DND-41 (cell line): ENCODE measurements at regions not wholly inside any gene's neighbourhood (a gene's known extent, or its start where the extent isn't known, plus 50 kb on each side); places are given as distances from the start of the nearest gene placed in this dataset.

Source experiments
- EZH2 ChIP-seq: IDR thresholded peaks from 3 replicates; pipeline ENCODE4 v1.6.1; 2012; ENCODE audit warnings: borderline replicate concordance, low read depth, mild to moderate bottlenecking, moderate library complexity, low read length, inconsistent platforms; ENCODE audit not compliant: severe bottlenecking
- TF ChIP-seq, protein P1 (sequence below): IDR thresholded peaks from 2 replicates; pipeline ENCODE4 v1.5.1; 2012; ENCODE audit warnings: borderline replicate concordance, low read length, moderate library complexity, mild to moderate bottlenecking; ENCODE audit not compliant: poor library complexity, severe bottlenecking; ENCODE audit errors: extremely low read depth

DNA sequence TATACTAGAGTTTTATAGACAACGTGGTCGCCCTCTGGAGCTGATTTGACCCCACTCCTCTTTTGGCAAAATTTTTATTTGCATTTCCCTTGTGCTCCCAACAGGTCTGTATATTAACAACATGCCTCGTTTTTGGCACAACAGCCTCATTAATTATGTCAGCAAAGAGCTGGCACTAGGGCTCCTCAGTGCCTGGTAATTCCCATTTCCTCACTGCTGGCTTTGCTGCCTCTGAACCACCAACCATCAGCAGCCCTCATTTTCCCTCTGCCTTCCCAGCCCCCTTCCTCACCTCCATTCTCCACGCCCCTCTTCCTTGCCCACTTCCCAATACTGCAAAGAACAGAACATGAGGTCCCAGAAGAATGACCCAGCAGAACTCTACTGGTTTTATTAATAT lies 204.8 kb downstream of the ABHD5 start:
- TF ChIP-seq, protein P1, sequence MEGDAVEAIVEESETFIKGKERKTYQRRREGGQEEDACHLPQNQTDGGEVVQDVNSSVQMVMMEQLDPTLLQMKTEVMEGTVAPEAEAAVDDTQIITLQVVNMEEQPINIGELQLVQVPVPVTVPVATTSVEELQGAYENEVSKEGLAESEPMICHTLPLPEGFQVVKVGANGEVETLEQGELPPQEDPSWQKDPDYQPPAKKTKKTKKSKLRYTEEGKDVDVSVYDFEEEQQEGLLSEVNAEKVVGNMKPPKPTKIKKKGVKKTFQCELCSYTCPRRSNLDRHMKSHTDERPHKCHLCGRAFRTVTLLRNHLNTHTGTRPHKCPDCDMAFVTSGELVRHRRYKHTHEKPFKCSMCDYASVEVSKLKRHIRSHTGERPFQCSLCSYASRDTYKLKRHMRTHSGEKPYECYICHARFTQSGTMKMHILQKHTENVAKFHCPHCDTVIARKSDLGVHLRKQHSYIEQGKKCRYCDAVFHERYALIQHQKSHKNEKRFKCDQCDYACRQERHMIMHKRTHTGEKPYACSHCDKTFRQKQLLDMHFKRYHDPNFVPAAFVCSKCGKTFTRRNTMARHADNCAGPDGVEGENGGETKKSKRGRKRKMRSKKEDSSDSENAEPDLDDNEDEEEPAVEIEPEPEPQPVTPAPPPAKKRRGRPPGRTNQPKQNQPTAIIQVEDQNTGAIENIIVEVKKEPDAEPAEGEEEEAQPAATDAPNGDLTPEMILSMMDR: no peak
- no peak for TF ChIP-seq EZH2
